Stimulated activated CD8-positive, alpha-beta memory T cell treated with anti-CD3 and anti-CD28 coated beads, Interleukin-4, amount 100 ng/mL, for 24 hours (primary cell): ENCODE measurements at regions not wholly inside any gene's neighbourhood (a gene's known extent, or its start where the extent isn't known, plus 50 kb on each side); places are given as distances from the start of the nearest gene placed in this dataset.
"Not testable (repeated sequence)": the region's sequence is repeated elsewhere in the genome, so short reads cannot be mapped to it uniquely, and the experiment has no call there.

ENCODE experiments used
- DNase-seq: peaks from one replicate; pipeline ENCODE4 v3.0.0-alpha.2; 2020; ENCODE audit warnings: low read depth

DNA sequence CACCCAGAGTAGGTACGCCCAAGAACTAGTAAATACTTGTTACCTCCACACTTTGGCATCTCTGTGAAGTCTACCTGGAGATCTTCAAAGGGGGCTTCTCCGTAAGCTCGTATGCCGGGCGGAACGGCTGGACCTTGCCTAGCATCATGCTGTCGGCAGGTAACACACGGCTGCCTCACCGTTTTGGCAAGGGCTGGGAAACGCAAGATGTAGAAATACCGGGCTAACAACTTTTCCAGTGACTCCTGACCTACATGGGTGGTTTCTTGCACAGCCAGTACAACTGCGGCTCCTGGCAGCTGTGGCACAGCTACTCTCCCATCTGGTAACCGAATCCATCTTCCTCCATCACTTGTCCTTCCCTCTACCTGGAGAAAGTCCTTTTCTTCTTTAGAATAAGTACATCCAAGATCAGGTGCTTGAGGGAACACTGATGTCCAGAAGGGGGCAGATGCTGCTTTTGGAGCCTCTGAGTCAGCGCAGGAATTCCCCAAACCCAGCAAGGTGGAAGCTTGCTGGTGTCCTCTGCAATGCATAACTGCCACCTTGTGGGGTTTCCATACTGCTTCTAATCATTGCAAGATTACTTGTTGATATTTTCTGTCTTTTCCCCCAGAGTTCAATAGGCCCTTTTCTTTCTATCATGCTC is 59.7 kb upstream of the FRG2C start:
- DNase-seq: not testable (repeated sequence)

DNA sequence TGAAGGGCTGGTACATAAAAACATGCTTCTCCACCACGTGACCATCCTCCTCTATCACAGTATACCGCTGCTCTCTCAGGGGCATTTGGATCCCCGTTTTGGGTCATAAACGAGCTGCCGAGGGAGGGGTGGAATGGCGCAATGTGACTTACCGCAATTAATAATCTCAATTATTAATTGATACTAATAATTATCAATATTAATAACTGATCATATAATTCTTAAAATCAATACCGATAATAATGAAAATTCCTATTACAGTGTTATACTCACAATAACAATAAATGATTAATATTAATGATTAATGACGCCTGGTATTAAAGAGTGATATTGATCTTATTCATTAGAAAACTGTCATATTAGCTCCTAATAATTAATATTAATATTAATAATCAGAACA is 56.1 kb upstream of the FRG2C start:
- not testable (repeated sequence) for DNase-seq

- not testable (repeated sequence) for DNase-seq
Observed at GRCh38 chr3:75609598-75609997, 54.5 kb upstream of the FRG2C start.

DNA sequence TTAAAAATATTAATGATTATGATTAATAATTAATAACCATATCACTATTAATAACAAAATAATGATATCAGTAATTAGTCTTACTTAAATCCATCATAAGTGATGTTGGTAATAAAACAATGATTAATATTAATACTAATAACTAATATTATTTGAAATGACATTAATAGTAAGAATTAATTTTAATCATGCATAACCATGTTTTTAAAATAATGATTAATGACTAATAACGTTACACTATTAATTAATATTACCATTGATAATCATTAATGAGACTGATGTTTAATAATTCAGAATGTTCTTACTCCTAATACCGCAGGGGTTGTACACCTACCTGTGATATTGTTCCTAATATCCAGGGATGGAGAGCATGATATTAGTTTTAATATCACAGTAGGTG is 53.4 kb upstream of the FRG2C start:
- no peak for DNase-seq

- DNase-seq: not testable (repeated sequence)
Observed at GRCh38 chr3:75611724-75612460, 52.2 kb upstream of the FRG2C start.
